H7 (cell line): ENCODE measurements at regions not wholly inside any gene's neighbourhood (a gene's known extent, or its start where the extent isn't known, plus 50 kb on each side); places are given as distances from the start of the nearest gene placed in this dataset.

Experiments used
- DNase-seq: peaks from one replicate; pipeline ENCODE4 v3.0.0; 2012
- H3K27me3 ChIP-seq: 2 replicates; pipeline ENCODE4 v1.6.0; 2011; ENCODE audit warnings: mild to moderate bottlenecking, low read length; ENCODE audit not compliant: control insufficient read depth, insufficient read depth
- H3K36me3 ChIP-seq: replicated peaks from 2 replicates; pipeline ENCODE4 v1.5.1; 2011; ENCODE audit warnings: low read length; ENCODE audit not compliant: control insufficient read depth, insufficient read depth
- H3K4me3 ChIP-seq: 2 replicates; pipeline ENCODE4 v1.5.1; 2011; ENCODE audit warnings: low read depth, mild to moderate bottlenecking, control low read depth, low read length, moderate library complexity; ENCODE audit not compliant: insufficient read depth

- no peaks in the 10 kb centered on the region for H3K36me3 ChIP-seq
- H3K27me3 ChIP-seq: no peaks in the 10 kb centered on the region
- H3K4me3 ChIP-seq: no peak overlapping the region
- DNase-seq: no peak
Measured at GRCh38 chr4:57612279-57612678, 502.1 kb upstream of the IGFBP7 start.

GRCh38 chr4:57607566-57608180 lies 497.5 kb upstream of the IGFBP7 start:
- no peaks in the 10 kb centered on the region for H3K27me3 ChIP-seq
- H3K4me3 ChIP-seq: no peak overlapping the region
- no peak for DNase-seq

DNA sequence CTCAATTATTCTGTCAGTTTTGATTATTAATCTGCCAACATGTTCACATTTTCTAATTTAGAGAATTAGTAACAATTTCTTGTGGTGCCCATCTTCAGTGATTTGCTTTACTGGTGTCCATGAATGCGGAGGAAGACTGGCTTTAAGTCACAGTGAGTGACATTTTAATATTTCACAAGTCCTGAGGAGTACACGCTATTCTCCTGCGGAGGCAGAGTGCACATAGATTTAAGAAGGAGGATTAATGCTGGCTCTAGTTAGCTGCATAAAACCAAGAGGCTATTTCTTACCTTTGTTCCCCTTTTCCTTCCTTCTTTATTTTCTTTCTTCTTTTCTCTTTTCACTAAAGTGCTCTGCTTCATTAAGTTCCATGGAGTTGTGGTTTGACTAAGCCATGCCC lies 495.2 kb upstream of the IGFBP7 start:
- no peaks in the 10 kb centered on the region for H3K27me3 ChIP-seq
- no peak overlapping the region for H3K4me3 ChIP-seq
- DNase-seq: no peak
- H3K36me3 ChIP-seq: no peaks in the 10 kb centered on the region

More at GRCh38 chr4:57607566-57608180, 497.5 kb upstream of the IGFBP7 start:
- H3K36me3 ChIP-seq: no peaks in the 10 kb centered on the region

GRCh38 chr4:57602141-57602540 lies 492.0 kb upstream of the IGFBP7 start:
- no peaks in the 10 kb centered on the region for H3K27me3 ChIP-seq
- DNase-seq: no peak
- H3K4me3 ChIP-seq: no peak overlapping the region
- no peaks in the 10 kb centered on the region for H3K36me3 ChIP-seq

DNA sequence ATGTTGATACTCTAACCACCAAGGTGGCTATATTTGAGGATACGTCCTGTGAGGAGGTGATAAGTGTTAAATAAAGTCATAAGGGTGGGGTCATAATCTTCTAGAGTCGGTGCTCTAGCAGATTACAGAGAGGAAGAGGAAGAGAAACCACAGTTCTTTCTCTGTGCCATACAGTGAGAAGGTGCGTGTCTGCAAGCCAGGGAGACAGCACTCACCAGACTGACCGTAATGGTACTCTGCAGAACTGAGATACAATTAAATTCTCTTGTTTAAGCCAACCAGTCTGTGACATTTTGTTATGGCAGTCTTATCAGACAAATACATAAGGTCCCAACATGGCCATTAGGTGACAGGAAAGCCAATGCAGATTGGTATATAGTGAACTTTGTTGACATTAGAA lies 480.9 kb upstream of the IGFBP7 start:
- Histone ChIP-seq H3K36me3 (no peaks in the 10 kb centered on the region), H3K27me3 (no peaks in the 10 kb centered on the region; the same call in 1 of the 2 replicates), H3K4me3 (no peak overlapping the region)
- DNase-seq: no peak

DNA sequence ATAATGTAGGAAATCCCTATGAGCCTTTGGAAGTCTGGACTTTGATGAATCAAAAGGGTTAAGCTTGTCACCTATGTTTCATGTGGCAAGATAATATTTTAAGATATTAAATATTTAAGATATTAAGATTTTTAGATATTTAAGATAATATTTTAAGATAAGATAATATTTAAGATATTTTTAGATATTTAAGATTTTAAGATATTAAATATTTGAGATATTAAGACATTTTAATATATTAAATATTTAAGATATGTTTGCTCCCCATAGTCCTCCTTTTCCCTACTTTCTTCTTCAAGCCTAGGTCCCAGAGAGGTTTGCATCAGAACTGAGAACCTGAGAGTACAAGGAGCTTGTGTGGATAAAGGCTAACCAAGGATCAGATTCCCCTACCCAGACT lies 478.4 kb upstream of the IGFBP7 start:
- Histone ChIP-seq H3K4me3 (no peak overlapping the region), H3K36me3 (no peaks in the 10 kb centered on the region), H3K27me3 (no peaks in the 10 kb centered on the region; the same call in 1 of the 2 replicates)
- DNase-seq: no peak

DNA sequence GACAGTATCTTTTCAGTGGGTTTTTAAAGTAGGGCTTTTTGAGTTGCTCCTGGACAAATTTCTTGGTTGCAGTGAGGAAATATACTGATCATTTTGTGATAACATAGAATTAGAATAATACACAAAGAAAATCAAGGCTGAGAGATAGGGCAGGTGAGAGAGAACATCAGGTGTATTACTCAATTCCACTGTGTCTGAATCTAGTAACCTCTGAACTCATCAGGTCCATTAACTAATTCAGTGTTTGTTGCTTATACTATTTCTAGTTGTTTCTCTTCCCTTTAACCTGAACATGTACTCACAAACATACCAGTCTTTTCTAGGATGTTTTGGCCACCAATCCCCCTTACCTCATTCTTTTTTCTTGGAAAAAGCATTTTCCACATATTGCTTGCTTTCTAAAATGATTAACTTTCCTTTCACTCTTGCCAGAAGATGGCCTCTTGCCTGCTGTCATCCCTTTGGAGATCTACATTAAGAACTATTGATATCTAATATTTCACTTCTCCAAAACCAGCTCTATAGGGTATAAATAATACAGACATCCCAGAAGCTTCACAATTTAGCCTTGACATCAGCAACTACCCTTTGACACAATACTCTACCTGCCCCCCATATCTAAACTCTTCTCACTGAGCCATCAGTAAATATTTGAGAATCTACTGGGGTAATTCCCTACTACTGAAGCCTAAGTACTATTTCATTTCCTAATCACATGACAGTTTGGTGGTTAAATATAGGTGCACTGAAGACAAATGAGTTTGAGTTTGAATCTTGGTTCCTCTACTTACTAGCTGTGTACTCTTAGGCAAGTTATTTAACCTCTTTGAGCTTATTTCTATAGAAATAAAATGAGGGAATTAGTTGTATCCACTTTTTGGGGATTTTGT lies 470.8 kb upstream of the IGFBP7 start:
- Histone ChIP-seq H3K4me3 (no peak overlapping the region), H3K27me3 (no peaks in the 10 kb centered on the region), H3K36me3 (no peaks in the 10 kb centered on the region)
- no peak for DNase-seq

DNA sequence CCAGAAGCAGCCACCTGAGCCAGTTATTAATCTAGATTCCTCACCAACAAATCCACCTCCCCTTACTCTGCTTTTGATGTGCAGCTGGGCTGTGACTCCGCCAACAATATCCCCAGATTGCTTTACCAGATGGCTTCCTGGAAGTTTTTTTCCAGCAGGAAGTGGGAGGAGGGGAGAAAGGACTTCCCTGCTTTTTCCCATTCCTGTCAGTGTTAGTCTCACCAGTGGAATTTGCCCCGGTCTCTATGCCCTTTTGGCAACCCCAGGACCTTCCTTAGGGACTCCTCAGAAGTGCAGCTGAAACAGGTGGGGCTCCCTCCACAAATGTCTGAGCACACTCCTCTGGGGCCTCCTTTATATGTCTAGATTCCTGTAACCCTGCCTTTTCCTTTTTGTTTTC lies 465.2 kb upstream of the IGFBP7 start:
- no peak for DNase-seq
- H3K27me3 ChIP-seq: no peaks in the 10 kb centered on the region
- no peaks in the 10 kb centered on the region for H3K36me3 ChIP-seq
- no peak overlapping the region for H3K4me3 ChIP-seq

DNA sequence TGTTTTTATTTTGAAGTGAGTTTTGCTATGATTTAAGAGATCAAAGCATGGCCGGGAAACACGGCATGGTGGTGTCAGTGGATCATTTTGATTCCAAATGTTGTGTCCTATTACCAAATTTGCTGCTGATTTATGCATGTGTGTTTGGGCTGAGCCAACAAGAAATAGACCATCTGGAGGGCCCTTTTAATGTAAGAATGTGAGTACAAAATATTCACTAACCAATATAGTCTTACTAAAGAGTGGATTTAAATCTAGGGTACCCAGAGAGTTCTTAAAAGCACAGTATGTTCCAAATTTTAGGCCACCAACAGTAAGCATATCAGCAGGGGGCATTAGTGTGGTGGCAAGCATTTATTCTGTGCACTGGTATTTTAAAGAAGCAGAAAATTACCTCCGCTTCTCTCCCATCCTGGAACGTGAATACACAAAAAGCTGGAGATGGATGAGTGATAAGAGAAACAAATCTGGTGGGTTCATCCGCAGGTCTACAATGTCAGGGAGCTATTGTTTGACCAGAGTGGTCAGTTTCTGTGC lies 444.4 kb upstream of the IGFBP7 start:
- Histone ChIP-seq H3K4me3 (no peak overlapping the region), H3K27me3 (no peaks in the 10 kb centered on the region; the same call in 1 of the 2 replicates), H3K36me3 (no peaks in the 10 kb centered on the region)
- DNase-seq: no peak

GRCh38 chr4:57553728-57554127 lies 443.5 kb upstream of the IGFBP7 start:
- H3K36me3 ChIP-seq: no peaks in the 10 kb centered on the region

GRCh38 chr4:57550198-57550597 lies 440.0 kb upstream of the IGFBP7 start:
- no peak overlapping the region for H3K4me3 ChIP-seq
- no peak for DNase-seq
- H3K27me3 ChIP-seq: peaks cover 9% of the 10 kb centered on the region; the same call in 1 of the 2 replicates
- H3K36me3 ChIP-seq: no peaks in the 10 kb centered on the region

More at GRCh38 chr4:57553728-57554127, 443.5 kb upstream of the IGFBP7 start:
- DNase-seq: no peak
- no peak overlapping the region for H3K4me3 ChIP-seq
- no peaks in the 10 kb centered on the region; the same call in 1 of the 2 replicates for H3K27me3 ChIP-seq

GRCh38 chr4:57548856-57549255 lies 438.7 kb upstream of the IGFBP7 start:
- no peak for DNase-seq
- Histone ChIP-seq H3K36me3 (no peaks in the 10 kb centered on the region), H3K4me3 (no peak overlapping the region), H3K27me3 (peaks cover 10% of the 10 kb centered on the region; the same call in 1 of the 2 replicates)

DNA sequence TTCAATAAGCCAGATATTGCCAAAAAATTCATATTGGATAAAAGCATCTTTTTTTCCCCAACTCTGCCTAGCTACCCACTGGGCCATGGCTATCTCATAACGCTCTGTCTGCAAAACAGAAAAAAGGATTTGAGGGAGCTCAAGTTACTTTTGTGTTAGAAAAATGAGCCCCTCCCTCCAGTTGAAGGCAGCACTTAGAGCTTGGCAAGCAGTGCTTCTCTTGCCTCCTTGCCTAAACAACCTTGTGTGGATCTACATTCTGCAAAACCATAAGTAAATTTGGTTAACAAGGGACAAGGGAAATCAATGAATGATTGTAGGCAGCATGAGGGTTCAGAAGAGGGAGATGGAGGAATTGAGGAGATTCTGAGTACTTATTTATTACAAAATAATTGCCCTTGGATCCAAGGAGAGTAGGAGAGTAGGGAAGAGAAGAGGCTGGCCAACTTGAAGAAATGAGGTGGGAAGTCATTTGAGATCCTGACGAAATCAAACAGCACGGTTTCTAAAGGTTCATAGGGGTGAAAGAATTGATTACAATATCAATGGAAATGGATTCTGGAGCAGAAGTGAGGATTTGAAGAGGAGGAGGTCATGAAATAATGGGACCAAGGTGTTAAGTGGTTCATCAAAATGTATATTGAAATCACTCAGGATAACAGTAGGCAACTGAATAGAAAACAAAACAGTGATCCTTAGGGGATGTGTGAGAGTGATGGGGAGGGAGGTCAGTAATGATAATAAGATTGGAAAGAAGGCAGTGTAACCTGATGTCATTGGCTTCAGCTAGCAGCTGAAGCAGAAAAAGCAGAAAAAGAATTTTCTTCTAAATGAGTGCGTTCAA lies 434.8 kb upstream of the IGFBP7 start:
- Histone ChIP-seq H3K36me3 (no peaks in the 10 kb centered on the region), H3K4me3 (no peak overlapping the region), H3K27me3 (peaks cover 14% of the 10 kb centered on the region; the same call in 1 of the 2 replicates)
- DNase-seq: peak; percentile 2

DNA sequence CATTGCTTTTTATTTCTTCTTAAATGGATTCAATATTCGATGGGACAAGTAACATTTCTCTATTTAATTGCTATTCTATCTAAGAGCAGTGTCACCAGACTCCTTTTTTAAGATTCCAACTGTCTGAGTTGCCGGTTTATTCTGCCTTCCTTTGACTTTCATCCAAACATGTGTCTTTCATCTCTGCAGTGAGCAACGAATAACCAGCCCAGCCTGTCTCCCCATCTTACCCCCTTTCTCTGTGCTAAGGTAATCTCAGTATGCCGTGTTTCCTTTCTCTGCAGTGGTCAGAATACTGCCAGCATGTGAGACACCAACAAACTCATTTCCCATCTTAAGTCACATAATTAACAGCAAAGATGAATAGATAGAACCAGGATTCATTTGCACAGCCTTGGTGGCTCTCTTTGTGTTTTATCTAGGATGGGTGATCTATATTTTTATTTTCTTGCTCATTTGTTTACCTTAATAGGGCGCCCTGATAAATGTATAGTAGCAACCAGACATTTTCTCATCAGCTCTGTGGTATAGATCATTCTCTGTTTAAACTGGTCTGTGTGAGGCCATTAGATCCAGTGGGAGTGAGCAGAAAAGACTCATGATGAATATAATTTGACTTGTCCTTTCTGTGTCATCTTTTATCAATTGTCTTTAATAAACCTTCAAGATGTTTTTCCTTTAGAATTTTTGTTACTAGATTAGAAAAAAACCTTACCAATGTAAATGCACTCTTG lies 394.8 kb upstream of the IGFBP7 start:
- no peak for DNase-seq
- no peaks in the 10 kb centered on the region for H3K27me3 ChIP-seq
- no peaks in the 10 kb centered on the region for H3K36me3 ChIP-seq
- no peak overlapping the region for H3K4me3 ChIP-seq
